Stimulated activated CD8-positive, alpha-beta memory T cell treated with anti-CD3 and anti-CD28 coated beads, Interleukin-4, amount 100 ng/mL, for 24 hours (primary cell): ENCODE measurements at regions not wholly inside any gene's neighbourhood (a gene's known extent, or its start where the extent isn't known, plus 50 kb on each side); places are given as distances from the start of the nearest gene placed in this dataset.
"Not testable (repeated sequence)": the region's sequence is repeated elsewhere in the genome, so short reads cannot be mapped to it uniquely, and the experiment has no call there.

Source experiments
- DNase-seq: peaks from one replicate; pipeline ENCODE4 v3.0.0-alpha.2; 2020; ENCODE audit warnings: low read depth

DNA sequence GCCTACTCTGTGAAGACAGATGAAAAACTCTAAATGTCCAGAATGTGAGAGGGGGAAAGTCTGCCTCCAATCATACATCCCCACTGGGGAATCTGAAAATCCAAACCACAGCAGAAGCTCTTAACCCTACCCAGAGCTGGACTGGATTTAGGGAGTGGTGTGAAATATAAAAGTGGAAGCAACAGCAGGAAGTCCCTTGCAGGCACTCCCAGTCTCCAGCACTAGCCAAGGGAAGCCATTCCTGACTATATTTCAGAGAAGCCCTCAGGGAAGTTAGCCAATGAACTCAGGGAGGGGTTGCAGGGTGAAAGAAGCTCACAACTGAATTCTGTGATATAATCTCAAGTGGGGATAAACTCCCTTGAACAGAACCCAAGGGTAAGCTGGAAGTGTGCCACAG, 51.5 kb downstream of the CRPPA start:
- no peak for DNase-seq

DNA sequence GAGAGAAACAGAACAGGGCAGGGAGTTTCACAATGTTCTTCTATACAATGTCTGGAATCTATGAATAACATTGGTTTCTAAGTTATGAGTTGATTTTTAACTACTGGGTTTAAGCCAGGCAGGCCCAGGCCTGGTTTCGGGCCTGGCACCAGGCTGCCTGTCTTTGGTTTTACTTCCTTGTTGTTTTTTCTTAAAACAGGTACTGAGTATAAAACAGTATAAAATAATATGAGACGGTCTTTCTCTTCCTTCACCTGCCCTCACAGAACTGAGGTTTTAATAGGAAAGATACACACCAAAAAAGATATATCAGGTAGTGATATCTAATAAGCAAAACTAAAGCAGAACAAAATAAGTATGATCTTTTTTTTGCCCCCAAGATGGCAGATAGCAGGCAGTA, 52.0 kb downstream of the CRPPA start:
- not testable (repeated sequence) for DNase-seq

DNA sequence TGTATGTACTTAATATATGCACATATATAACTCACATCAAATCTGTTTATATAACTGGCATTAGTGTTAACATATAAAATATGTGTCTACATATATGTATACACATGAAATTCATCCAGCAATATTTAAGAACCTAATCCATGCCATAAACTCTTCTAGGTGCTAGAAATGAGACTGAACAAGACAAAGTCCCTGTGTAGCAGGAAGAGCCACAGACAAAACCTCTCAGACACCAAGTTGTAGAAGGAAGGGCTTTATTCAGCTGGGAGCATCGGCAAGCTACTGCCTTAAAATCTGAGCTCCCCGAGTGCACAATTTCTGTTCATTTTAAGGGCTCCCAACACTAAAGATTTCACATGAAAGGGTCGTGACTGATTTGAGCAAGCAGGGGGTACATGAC, 52.5 kb downstream of the CRPPA start:
- DNase-seq = no peak

DNA sequence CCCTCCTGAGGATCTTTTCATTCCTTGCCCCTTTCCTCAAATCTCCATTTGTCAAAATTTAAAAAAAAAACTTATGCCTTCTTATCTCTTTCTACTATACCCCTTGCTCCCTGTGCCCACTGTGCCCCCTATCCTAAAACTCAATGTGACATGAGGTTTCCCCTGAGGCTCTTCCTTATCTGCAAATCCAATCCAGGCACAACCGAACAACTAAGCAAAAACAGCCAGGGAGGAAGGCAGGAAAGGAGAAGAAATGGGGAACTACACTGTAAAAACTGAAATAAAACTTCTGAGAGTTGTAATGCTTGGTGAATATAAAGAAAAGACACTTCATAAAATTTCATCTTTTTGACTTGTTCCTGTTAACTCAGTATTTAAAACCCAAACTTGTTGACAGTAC, 54.2 kb downstream of the CRPPA start:
- DNase-seq = no peak

DNA sequence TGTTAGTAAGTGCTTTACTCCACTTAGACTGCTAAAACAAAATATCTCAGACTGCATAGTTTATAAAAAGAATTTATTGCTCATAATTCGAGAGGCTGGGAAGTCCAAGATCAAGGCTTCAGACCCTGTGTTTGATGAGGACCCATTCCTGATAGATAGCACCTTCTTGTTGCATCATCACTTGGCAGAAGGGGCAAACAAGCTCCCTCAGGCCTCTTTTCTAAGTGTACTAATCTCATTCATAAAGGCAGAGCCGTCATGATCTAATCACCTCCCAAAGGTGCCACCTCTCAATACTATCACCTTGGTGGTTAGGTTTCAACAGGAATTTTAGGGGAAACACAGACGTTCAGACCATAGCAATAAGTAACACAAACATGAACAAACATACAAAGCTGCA, 55.4 kb downstream of the CRPPA start:
- DNase-seq = no peak

DNA sequence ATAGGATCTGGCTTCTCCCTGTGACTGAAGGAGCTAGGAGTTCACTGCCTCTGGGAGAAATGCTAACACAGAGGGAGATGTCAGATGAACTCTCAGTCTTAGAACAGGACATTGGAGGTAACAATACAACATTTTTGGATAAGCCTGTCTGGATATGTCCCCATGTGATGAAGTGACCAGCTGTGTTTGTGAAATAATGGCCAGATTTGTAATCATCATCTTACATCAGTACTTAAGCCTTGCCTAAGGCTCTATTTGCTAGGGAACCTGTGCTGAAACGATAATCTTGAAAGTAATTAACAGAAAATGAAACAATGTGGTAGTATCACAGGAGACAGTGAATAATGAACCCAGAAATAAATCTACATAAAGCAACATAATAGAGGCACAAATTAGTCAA, 56.2 kb downstream of the CRPPA start:
- no peak for DNase-seq

DNA sequence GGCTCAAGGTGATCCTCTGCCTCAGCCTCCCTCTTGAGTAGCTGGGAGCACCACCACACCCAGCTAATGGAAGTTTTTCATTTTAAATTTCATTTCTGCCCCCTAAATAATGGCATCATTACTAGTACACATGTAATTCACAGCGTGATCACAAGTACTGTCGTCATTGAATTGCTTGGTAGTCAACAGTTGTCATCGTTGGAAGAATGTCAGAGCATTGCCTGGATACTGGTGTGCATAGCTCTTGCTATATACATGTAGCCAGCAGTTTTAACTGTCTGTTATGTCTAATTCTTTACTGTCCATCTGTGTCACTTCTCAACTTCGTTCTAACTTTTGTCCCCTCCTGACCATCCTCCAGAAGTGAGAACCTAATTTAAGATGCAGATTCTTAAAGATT, 62.1 kb downstream of the CRPPA start:
- no peak for DNase-seq

DNA sequence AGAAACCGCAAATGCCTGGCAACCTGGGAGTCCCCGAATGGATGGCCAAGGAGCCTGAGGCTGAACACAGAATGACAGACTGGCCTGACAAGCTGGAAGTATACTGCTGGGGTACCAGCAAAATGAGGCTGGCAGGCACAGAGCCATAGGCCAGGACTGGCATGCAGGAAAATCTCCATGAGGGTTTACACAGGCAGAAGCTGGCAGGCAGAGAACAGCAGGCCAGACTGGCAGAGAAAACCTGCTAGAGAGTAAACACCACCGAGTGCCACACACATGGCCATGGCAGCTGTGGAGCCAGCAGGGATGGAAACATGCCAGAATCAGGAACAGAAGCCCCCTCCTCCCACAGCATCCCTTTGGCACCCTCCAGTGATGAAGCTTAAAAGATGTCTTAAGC, 63.4 kb downstream of the CRPPA start:
- DNase-seq = no peak

DNA sequence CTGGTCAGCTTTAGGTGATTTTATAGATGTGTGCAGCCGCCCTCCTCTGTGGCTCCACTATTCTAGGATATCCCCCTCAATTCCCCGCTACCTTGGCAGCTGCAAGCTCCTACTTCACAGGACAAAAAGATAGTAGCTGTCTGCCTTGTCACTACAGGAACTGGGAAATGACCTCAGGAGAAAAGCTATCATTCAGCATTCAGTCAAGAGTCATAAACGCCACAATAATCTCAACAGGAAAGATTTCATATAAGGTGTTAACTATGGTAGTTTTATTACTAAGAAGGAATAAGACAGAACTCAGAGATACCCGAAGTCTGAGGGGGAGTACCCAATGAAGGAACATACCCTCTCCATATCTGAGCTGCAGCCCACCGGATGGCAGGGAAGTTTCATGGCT, 63.9 kb downstream of the CRPPA start:
- DNase-seq = no peak

DNA sequence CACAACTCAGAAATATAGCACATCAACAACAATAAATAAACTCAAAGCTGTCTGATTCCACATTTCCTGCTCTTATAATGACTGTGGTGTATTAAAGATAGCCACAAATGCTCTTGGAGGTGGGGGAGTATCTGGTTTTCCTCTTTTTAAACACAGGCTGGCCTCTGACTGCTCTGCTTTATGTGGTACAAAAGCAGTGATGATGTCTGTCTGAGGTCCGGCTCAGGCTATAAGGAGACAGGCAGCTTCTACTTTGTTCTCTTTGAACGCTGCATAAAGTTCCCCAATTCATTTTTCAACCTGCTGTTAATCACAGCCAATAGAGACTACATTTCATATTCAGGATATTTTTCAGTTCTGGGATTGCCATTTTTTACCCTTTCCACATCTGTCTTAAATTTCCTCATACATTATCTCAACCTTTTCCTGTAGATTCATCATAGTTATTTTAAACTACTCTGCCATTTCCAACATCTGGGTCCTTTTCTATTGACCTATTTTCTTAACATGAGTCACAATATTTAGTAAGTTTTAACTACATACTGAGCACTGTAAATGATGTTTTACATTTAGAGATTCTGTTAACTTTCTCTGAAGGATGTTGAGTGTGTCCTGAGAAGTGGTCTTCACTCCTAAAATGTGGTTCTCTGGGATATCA, 64.9 kb downstream of the CRPPA start:
- no peak for DNase-seq

DNA sequence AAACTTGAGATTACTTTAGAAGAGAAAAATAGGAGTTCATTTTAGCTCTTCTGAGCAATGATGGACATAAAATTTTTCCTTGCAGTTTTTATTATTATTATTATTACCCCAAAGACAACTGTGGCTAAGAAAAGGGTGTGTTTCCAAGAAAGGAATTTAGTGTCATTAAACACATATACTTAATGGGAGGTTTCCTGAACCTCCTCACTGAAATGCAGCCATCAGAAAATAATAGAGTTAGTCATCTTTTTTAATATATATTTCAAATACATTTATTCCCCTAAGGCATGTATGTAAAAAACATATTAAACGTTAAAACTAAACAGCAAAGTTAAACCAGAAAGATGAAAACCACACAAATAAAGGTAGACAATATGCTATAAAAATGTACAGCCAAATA, 66.8 kb downstream of the CRPPA start:
- no peak for DNase-seq

DNA sequence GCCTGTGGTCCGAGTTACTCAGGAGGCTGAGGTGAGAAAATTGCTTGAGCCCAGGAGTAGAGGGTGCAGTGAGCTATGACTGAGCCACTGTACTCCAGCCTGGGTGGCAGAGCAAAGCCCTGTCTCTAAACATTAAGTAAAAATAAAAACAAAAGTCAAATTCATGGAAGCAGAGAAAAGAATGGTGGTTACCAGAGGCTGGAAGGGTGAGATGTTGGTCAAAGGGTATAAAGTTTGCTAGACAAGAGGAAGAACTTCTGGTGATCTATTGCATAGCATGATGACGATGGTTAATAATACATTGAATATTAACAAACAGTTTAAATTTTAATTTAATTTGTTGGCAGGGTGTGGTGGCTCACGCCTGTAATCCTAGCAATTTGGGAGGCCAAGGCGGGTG, 68.1 kb downstream of the CRPPA start:
- no peak for DNase-seq

DNA sequence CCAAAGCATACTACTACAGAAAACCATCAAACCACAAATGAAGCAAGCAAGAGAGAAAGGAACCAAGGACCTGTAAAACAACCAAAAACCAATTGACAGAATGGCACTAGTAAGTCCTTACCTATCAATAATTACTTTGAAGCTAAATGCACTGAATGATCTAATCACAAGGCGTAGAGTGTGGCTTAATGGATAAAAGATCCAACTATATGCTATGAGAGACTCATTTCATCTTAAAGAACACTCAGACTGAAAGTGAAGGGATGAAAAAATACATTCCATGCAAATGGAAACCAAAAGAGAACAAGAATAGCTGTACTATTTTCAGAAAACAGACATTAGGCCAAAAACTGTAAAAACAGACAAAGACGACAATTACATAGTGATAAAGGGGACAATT, 70.7 kb downstream of the CRPPA start:
- DNase-seq = no peak

DNA sequence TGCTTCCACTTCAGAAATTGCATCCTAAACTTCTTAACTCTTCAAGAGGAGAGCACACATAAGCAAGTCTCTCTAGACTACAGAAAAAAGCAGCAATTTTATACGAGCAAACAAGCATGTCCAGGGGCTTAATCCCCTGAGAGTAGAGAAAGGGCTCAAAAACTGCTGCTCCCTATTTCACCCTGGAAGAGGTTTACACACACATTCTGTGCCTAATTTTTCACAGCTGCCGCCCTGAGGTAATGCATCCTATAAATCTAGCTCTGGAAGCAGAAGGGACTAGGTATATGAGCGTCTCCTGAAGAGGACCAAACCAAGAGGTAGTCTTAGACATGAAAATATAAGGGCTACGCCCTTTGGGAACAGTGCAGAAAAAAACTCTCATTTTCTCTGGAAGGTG, 73.1 kb downstream of the CRPPA start:
- no peak for DNase-seq

DNA sequence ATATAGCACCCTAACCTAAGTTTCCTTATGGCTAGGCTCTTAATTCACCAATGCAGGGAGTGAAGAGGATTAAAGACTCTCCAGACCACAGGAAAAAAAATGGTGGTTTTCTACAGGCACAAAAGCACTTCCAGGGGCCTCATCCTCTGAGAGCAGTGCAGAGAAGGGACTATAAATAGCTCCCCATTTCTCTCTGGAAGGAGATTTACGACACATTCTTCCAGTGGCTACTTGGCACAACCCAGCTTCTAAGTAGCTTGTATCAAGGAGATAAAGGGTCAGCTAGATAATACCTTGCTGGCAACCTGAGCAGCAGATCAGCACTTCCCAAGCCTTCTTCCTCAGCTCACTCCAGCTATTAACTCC, 73.5 kb downstream of the CRPPA start:
- no peak for DNase-seq

DNA sequence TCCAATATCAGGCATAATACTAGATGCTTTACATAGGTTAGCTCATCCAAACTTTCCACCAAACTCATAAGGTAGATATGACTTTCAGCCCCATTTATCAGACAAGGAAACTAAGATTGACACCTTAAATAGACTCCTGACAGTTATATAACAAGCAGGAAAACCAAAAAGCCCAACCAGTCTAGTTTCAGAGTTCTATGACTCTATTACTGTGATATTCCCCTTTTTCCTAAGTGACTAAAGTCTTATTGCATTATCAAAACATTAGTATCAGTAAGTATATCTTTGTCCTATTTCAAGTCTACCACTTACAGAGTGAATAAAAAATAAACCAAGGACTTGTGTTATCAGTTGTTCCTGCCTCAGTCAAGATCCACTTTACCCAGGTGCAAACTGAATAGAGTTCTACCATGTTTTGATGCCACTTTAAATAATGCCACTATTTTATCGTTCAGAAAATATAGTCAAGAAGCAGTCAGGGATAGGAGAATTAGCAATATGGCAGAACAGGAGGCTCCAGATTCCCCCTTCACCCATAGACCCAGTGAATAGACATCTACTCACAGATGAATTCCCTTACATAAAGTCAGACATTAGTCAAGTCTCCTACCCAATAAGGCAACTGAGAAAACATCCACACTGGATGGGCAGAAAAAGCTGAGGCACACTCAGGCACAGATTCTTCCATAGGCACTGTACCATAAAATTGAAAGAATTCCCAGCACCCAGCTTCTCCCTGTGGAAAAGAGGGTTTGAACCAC, 74.1 kb downstream of the CRPPA start:
- DNase-seq = no peak

DNA sequence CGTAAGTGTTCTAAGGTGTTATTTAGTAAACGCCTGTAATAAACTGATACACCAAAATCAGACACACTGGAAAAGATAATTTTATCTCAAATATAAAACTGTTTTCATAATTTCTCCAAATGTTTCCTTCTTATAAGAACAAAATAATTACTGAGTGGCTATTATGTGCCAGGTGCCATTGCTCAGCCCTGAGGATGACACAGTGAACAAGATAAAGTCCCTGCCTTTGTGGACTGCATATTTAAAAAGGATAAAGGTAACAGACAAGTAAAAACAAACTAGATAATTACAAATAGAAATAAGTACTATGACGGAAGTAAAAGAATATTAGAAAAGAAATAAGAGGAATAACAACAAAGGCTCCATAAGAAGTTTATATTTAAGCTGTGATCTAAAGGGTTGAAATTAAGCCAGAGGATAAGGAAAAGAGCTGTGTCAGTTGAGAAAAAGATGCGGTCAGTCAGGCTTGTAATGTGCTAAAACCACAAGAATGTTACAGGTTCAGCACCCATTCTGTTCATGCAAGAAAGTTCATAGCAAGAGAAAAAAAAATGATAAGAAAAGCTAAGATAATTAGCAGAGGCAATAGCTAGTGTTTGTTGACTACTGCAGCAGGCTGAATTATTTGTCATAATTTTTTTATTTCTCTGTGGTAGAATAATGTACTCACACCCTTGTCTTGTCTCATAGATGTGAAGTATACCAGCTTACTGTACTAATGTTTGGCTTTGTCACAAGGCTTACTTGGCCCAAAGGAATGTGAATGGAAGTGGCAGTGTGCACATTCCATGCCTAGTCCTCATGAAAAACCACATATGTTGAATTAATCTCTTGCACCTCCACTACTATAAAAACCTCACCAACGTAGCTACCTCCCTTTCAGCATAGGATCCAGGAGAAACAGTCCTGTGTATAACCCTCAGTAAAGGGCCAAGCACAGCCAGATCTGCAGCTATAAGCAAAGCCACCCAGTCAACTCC, 75.1 kb downstream of the CRPPA start:
- DNase-seq = no peak

DNA sequence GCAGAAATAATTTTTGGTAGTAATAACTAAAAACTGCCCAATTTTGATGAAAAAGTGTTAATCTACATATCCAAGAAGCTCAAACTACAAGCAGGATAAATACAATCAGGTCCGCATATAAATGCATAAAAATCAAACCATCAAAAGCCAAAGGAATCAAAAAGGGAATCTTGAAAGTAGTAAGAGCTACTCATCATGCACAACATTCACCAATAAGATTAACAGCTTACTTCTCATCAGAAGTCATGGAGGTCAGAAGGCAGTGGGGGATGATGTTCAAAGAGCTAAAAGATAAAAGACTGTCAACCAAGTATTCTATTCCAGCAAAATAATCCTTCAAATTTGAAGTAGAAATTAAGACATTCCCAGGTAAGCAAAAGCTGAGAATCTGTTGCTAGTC, 76.4 kb downstream of the CRPPA start:
- DNase-seq = no peak

DNA sequence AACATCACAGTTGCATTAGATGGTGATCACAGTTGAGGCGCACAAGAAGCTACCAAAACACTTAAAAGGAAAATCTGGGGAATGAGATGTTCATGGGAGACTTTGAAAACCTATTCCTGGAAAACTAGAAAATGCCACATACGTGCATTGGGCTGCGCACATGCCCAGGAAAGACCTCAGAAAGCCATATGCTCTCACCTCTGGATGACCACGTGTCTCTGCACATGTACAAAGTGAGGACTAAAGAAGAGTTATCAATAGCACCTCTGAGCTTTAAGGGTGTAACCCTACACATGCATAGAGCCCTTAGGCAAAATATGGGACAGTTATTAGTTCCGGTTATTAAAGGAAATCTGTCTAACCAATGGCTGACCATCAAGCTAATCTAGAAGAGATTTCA, 77.7 kb downstream of the CRPPA start:
- no peak for DNase-seq

DNA sequence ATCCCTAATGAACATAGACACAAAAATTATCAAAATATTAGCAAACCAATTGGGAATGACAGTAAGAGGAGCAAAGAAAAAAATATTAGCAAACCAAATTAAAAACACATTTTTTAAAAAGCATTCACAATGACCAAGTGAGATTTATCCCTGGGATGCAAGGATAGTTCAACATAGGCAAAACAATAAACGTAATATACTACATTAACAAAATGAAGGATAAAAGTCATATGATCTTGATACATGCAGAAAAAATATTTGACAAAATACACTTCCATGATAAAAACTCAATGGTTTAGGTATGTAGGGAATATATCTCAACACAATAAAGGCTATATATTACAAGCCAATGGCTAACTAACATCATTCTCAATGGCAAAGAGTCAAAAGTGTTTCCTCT, 83.3 kb downstream of the CRPPA start:
- DNase-seq = no peak

DNA sequence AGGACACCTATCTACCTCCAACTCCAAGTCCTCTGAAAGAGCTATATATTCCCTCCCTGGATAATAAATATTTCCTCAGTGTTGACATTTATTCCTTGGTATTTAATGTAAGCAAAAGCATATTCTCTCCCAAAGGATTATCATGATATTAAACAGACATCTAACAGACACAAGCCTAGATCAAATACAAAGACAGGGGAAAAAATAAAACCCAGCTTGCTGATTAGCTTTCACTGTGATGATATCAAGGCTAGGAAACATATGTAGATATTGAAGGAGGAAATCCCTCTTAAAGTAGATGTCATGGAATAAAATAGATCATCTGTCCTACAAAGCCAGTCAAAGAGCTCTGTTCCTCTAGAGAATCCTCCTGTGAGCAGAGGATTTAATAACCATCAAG, 95.2 kb downstream of the CRPPA start:
- no peak for DNase-seq

DNA sequence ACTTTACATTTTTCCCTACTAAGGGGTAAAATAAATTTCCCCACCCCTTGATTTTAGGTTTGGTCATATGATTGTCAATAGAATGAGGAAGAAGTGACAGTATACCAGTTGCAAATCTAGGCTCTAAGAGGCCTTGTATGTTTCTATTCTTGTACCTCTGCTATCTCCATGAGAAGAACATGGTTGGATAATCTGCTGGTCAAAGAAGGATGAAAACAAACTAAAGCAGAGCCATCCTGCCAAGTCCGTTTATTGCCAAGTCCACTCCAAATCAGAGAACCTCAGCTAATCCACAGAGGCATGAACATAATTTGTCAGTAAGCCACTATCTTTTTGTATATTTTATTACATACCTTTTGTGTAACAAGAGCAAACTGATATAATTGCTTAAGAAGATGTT, 98.0 kb downstream of the CRPPA start:
- no peak for DNase-seq

DNA sequence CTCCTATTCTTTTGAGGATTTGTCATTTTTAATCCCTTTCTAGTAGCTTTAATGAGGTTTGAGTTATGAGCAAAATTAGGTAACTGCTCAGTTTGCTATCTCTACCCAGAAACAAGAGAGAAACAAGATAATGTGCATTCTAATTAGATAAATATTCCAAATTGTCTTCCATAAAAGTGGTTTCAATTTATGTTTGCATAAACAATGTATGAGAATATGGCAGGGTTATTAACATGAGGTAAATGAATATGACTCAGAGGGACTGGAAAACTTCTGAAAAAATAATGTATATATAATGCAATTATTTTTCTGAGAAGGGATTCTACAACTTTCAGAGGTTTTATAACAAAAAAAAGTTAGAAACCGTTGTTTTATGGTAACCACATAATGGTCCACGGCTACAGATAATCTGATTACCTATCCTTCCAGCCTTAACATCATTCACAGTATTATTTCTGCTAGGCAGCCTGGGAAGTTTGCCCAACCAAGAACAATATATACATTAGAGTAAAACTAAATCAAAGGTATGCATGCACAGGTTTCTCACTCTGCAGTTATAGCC, 101.2 kb downstream of the CRPPA start:
- DNase-seq = no peak
